SJSA1 (cell line): ENCODE measurements at regions not wholly inside any gene's neighbourhood (a gene's known extent, or its start where the extent isn't known, plus 50 kb on each side); places are given as distances from the start of the nearest gene placed in this dataset.

ENCODE experiments used
- DNase-seq, 2 experiments: peaks; one replicate each; pipeline ENCODE4 v3.0.0-alpha.2; 2015 to 2020; ENCODE audit warnings: low spot score in 2 of 2, low read depth in 1 of 2
- H3K27ac ChIP-seq: fragments of 250-450 bp; sonication (Bioruptor Pico); 2 replicates; pipeline ENCODE4 v1.5.1; 2020; ENCODE audit warnings: mild to moderate bottlenecking, moderate library complexity
- H3K27me3 ChIP-seq: fragments of 250-450 bp; sonication (Bioruptor Pico); replicated peaks from 2 replicates; pipeline ENCODE4 v1.5.1; 2020; ENCODE audit warnings: mild to moderate bottlenecking, moderate library complexity
- H3K36me3 ChIP-seq: fragments of 250-450 bp; sonication (Bioruptor Pico); 2 replicates; pipeline ENCODE4 v1.5.1; 2020; ENCODE audit warnings: mild to moderate bottlenecking
- H3K4me1 ChIP-seq: fragments of 250-450 bp; sonication (Bioruptor Pico); replicated peaks from 2 replicates; pipeline ENCODE4 v1.6.1; 2021; ENCODE audit warnings: mild to moderate bottlenecking
- H3K4me3 ChIP-seq: fragments of 250-450 bp; sonication (Bioruptor Pico); 2 replicates; pipeline ENCODE4 v1.5.1; 2020; ENCODE audit warnings: mild to moderate bottlenecking
- H3K9me3 ChIP-seq: fragments of 250-450 bp; sonication (Bioruptor Pico); replicated peaks from 2 replicates; pipeline ENCODE4 v1.5.1; 2020; ENCODE audit warnings: mild to moderate bottlenecking

DNA sequence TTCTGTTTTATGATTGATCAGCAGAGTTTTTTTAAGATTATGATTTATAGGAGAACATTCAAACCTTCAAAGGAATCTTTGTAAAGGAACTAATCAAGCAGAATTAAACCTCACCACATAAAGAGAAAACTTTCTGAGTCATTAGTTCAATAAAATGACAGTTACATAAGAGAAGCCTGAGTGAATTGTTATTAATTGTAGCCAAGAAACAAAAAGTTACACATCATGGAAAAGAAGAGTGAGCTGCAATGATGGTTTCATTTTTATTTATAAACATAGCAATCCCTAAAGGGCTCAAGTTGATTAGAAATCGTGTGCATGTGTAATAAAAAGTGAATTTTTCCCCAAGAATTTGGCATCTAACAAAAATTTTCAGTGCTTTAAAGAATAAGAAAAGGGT is 731.4 kb downstream of the LTN1 start:
- Histone ChIP-seq H3K4me1 (no peaks in the 10 kb centered on the region), H3K9me3 (no peaks in the 10 kb centered on the region), H3K27me3 (no peaks in the 10 kb centered on the region), H3K27ac (no peak overlapping the region), H3K36me3 (no peaks in the 10 kb centered on the region), H3K4me3 (no peak overlapping the region)
- no peak for DNase-seq

DNA sequence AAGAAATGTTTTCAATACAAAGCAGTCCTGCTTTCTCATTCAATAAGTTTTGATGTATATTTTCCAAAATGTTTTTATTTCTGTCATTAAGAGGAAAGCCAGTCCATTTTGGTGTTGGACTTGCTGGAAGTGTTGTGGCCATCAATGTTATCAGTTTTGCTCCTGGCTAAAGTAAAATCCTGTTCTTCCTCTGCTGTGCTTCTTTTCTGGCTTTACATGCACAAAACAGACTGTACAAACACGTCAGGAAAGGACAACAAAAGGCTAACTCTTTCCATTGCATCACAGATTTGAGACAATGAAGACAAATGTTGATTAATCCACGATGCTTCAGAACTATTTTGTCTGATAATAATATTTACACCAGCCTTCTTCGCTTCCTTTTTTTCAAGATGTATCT is 735.4 kb downstream of the LTN1 start:
- H3K27ac ChIP-seq = no peak overlapping the region
- no peaks in the 10 kb centered on the region for H3K27me3 ChIP-seq
- no peak for DNase-seq
- H3K4me1 ChIP-seq = no peaks in the 10 kb centered on the region
- H3K4me3 ChIP-seq = no peak overlapping the region
- no peaks in the 10 kb centered on the region for H3K36me3 ChIP-seq
- H3K9me3 ChIP-seq = no peaks in the 10 kb centered on the region

DNA sequence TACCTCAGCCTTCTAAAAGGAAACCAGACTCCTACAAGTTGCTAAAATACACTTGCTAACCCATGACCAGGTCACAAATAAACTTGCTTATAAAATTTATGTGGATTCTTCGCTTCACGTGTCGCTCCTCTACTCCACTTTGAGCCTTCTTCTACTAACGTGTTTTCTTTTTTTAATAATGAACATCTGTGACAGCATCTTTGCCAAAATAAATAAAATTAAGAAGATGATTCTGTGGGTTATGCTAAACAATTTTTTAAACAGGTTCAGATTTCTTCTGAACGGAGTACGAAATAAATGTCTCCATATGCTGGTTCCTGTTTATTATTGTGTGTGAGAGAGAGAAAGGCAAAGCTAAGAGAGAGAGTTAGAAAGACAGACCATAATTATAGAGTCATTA is 735.8 kb downstream of the LTN1 start:
- H3K4me3 ChIP-seq = no peak overlapping the region
- DNase-seq = no peak
- H3K36me3 ChIP-seq = no peaks in the 10 kb centered on the region
- no peaks in the 10 kb centered on the region for H3K4me1 ChIP-seq
- H3K9me3 ChIP-seq = no peaks in the 10 kb centered on the region
- H3K27me3 ChIP-seq = no peaks in the 10 kb centered on the region
- no peak overlapping the region for H3K27ac ChIP-seq

DNA sequence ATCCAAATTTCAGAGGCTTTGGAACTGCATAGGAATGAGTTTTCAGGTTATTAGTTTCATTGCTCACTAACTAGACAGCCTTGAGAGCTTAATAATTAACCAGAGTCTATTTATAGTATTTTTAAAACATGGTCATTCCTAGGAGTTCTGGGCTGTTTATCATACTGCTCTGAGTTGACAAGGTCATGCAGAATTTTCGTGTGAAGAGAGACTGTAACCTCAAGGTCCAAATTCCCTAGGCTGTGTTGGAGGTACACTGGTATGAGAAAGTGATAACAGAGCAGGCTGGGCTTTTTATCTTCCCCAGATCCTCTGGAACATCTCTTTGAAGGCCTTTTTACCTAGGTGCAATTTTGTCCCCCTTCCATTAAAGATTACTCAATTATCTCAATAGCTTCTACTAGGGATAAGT is 736.3 kb downstream of the LTN1 start:
- H3K36me3 ChIP-seq = no peaks in the 10 kb centered on the region
- no peaks in the 10 kb centered on the region for H3K9me3 ChIP-seq
- H3K27me3 ChIP-seq = no peaks in the 10 kb centered on the region
- H3K27ac ChIP-seq = no peak overlapping the region
- DNase-seq = no peak
- H3K4me3 ChIP-seq = no peak overlapping the region
- no peaks in the 10 kb centered on the region for H3K4me1 ChIP-seq

DNA sequence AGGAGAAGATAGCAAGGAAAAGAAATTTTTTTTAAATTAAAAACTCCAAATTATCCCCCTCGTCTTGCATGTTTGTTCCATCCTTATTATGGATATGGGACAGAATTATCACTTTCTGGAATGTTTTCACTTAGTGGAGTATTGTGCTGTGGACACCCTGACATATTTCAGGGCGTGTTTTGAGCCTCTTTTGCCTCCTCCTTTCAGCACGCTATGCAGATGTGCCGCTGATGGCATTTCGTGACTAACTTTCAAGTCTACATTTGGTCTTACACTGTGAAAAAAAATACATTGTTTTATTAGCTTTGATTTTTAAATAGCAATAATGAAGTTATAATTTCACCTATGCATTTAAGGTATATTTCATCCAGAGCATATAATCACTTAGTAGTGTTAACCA is 738.7 kb downstream of the LTN1 start:
- H3K27ac ChIP-seq = no peak overlapping the region
- no peak for DNase-seq

GRCh38 chr21:28253338-28253737 is 739.3 kb downstream of the LTN1 start:
- no peak for DNase-seq
- no peak overlapping the region for H3K27ac ChIP-seq
- H3K27me3 ChIP-seq = no peaks in the 10 kb centered on the region
- H3K4me1 ChIP-seq = no peaks in the 10 kb centered on the region
- no peaks in the 10 kb centered on the region for H3K36me3 ChIP-seq
- no peaks in the 10 kb centered on the region for H3K9me3 ChIP-seq
- no peak overlapping the region for H3K4me3 ChIP-seq

More for the DNA sequence above, 738.7 kb downstream of the LTN1 start:
- Histone ChIP-seq H3K27me3 (no peaks in the 10 kb centered on the region), H3K9me3 (no peaks in the 10 kb centered on the region), H3K4me3 (no peak overlapping the region), H3K4me1 (no peaks in the 10 kb centered on the region), H3K36me3 (no peaks in the 10 kb centered on the region)

DNA sequence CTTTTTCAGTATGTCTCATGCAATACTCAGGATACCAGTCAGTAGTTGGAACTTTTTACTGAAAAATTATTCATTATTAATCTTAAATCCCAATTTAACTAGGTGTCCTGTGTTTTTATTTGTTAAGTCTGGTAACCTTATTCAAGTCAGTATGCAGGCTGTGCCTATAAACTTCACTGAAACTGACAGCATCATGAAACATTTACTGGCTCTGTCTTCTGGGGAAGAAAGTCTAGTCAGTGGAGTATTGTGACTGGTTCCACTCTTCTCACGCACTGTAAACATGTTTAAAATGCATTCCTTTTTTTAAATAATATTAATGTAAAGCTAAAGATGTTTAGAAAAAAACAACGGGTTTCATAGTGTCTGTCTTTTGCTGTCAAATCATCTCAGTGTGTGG is 739.7 kb downstream of the LTN1 start:
- Histone ChIP-seq H3K27ac (no peak overlapping the region), H3K9me3 (no peaks in the 10 kb centered on the region)
- no peak for DNase-seq

GRCh38 chr21:28250946-28251345 is 741.7 kb downstream of the LTN1 start:
- no peak overlapping the region for H3K27ac ChIP-seq
- H3K4me3 ChIP-seq = no peak overlapping the region
- DNase-seq = no peak
- H3K9me3 ChIP-seq = no peaks in the 10 kb centered on the region
- H3K4me1 ChIP-seq = no peaks in the 10 kb centered on the region
- H3K36me3 ChIP-seq = no peaks in the 10 kb centered on the region
- no peaks in the 10 kb centered on the region for H3K27me3 ChIP-seq

More for the DNA sequence above, 739.7 kb downstream of the LTN1 start:
- no peaks in the 10 kb centered on the region for H3K27me3 ChIP-seq
- no peak overlapping the region for H3K4me3 ChIP-seq
- H3K4me1 ChIP-seq = no peaks in the 10 kb centered on the region
- H3K36me3 ChIP-seq = no peaks in the 10 kb centered on the region

GRCh38 chr21:28247454-28248020 is 745.1 kb downstream of the LTN1 start:
- no peak for DNase-seq
- no peaks in the 10 kb centered on the region for H3K9me3 ChIP-seq
- no peak overlapping the region for H3K4me3 ChIP-seq
- no peaks in the 10 kb centered on the region for H3K4me1 ChIP-seq
- H3K27me3 ChIP-seq = no peaks in the 10 kb centered on the region
- H3K27ac ChIP-seq = no peak overlapping the region
- no peaks in the 10 kb centered on the region for H3K36me3 ChIP-seq

- H3K27me3 ChIP-seq = no peaks in the 10 kb centered on the region
- no peak overlapping the region for H3K27ac ChIP-seq
- H3K4me3 ChIP-seq = no peak overlapping the region
- no peaks in the 10 kb centered on the region for H3K36me3 ChIP-seq
- no peaks in the 10 kb centered on the region for H3K4me1 ChIP-seq
- H3K9me3 ChIP-seq = no peaks in the 10 kb centered on the region
- no peak for DNase-seq
These were observed 752.1 kb downstream of the LTN1 start for GRCh38 chr21:28240586-28240985.

DNA sequence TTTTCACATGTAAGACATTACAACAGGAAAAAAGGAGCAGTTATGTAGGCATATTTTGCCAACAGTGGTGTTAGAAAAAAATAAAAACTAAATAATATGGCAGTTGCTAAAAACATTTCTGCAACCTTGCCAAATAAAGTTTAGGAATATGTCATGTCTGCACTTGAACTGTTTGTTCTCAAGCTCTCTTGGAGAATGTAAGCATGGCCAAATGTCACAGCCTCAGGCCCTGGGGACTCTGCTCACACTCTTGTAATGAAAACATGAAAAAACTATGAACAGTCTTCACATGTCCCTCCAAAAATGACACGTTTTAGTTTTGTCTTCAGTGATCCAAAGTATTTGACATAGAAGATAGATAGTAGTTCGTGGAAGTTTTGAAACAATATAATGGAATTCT is 753.3 kb downstream of the LTN1 start:
- no peak for DNase-seq
- H3K4me3 ChIP-seq = no peak overlapping the region
- H3K36me3 ChIP-seq = no peaks in the 10 kb centered on the region
- H3K4me1 ChIP-seq = no peaks in the 10 kb centered on the region
- no peak overlapping the region for H3K27ac ChIP-seq
- no peaks in the 10 kb centered on the region for H3K9me3 ChIP-seq
- H3K27me3 ChIP-seq = no peaks in the 10 kb centered on the region

DNA sequence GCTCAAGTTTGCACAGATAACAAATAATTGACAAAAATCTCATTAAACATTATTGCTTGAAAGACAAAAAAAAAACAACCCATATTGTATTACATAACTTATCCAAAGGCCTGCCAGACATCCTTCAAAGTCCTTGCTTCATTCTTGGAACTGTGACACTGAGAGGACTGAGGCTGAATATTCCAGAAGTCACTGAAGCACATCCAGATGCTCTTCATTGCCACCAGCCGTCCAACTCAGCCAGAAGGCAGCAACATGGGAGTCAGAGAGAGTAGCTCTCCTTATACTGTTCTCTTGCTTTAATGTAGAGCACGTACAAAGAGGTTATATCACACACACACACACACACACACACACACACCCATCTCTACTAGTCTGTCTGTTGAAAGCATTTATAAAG is 755.0 kb downstream of the LTN1 start:
- Histone ChIP-seq H3K9me3 (no peaks in the 10 kb centered on the region), H3K36me3 (no peaks in the 10 kb centered on the region), H3K4me1 (no peaks in the 10 kb centered on the region), H3K27ac (no peak overlapping the region), H3K4me3 (no peak overlapping the region), H3K27me3 (no peaks in the 10 kb centered on the region)
- no peak for DNase-seq

GRCh38 chr21:28235169-28235895 is 757.3 kb downstream of the LTN1 start:
- Histone ChIP-seq H3K4me1 (no peaks in the 10 kb centered on the region), H3K4me3 (no peak overlapping the region), H3K36me3 (no peaks in the 10 kb centered on the region), H3K27ac (no peak overlapping the region), H3K27me3 (no peaks in the 10 kb centered on the region), H3K9me3 (no peaks in the 10 kb centered on the region)
- no peak for DNase-seq

GRCh38 chr21:28234326-28234725 is 758.4 kb downstream of the LTN1 start:
- Histone ChIP-seq H3K9me3 (no peaks in the 10 kb centered on the region), H3K4me3 (no peak overlapping the region), H3K36me3 (no peaks in the 10 kb centered on the region), H3K27ac (no peak overlapping the region), H3K4me1 (no peaks in the 10 kb centered on the region), H3K27me3 (no peaks in the 10 kb centered on the region)
- no peak for DNase-seq
